HPDE6-E6E7 (cell line): ENCODE measurements at regions not wholly inside any gene's neighbourhood (a gene's known extent, or its start where the extent isn't known, plus 50 kb on each side); places are given as distances from the start of the nearest gene placed in this dataset.

Source experiments
- DNase-seq: peaks from one replicate; pipeline ENCODE4 v3.0.0; 2011; ENCODE audit warnings: missing footprints; ENCODE audit errors: extremely low spot score

- DNase-seq: no peak
These were observed 670.2 kb upstream of the MKI67 start for GRCh38 chr10:128796396-128796912.

- no peak for DNase-seq
These were observed 665.0 kb upstream of the MGMT start for GRCh38 chr10:128802062-128802461.

GRCh38 chr10:128803790-128804189 is 663.3 kb upstream of the MGMT start:
- DNase-seq: no peak

- no peak for DNase-seq
These were observed 662.6 kb upstream of the MGMT start for GRCh38 chr10:128804411-128804810.

- DNase-seq: no peak
These were observed 658.1 kb upstream of the MGMT start for GRCh38 chr10:128808921-128809440.

GRCh38 chr10:128811511-128811910 is 655.5 kb upstream of the MGMT start:
- DNase-seq: no peak

GRCh38 chr10:128812000-128812399 is 655.0 kb upstream of the MGMT start:
- DNase-seq: no peak

- no peak for DNase-seq
These were observed 653.5 kb upstream of the MGMT start for GRCh38 chr10:128813574-128813973.

- DNase-seq: no peak
These were observed 653.0 kb upstream of the MGMT start for GRCh38 chr10:128814024-128814423.

- DNase-seq: no peak
These were observed 652.3 kb upstream of the MGMT start for GRCh38 chr10:128814782-128815181.

- DNase-seq: no peak
These were observed 650.3 kb upstream of the MGMT start for GRCh38 chr10:128816726-128817125.

GRCh38 chr10:128817636-128818035 is 649.4 kb upstream of the MGMT start:
- DNase-seq: no peak

- no peak for DNase-seq
These were observed 646.4 kb upstream of the MGMT start for GRCh38 chr10:128820663-128821062.

GRCh38 chr10:128823201-128823600 is 643.8 kb upstream of the MGMT start:
- DNase-seq: no peak

- no peak for DNase-seq
These were observed 641.4 kb upstream of the MGMT start for GRCh38 chr10:128825626-128826025.

- no peak for DNase-seq
These were observed 633.4 kb upstream of the MGMT start for GRCh38 chr10:128833671-128834070.

GRCh38 chr10:128835361-128835760 is 631.7 kb upstream of the MGMT start:
- no peak for DNase-seq

- no peak for DNase-seq
These were observed 629.6 kb upstream of the MGMT start for GRCh38 chr10:128837478-128837877.

- no peak for DNase-seq
These were observed 627.9 kb upstream of the MGMT start for GRCh38 chr10:128839134-128839533.

GRCh38 chr10:128839701-128840100 is 627.3 kb upstream of the MGMT start:
- DNase-seq: no peak

GRCh38 chr10:128843972-128844371 is 623.1 kb upstream of the MGMT start:
- no peak for DNase-seq

GRCh38 chr10:128846927-128847326 is 620.1 kb upstream of the MGMT start:
- no peak for DNase-seq

- DNase-seq: no peak
These were observed 618.2 kb upstream of the MGMT start for GRCh38 chr10:128848810-128849209.

GRCh38 chr10:128850647-128851046 is 616.4 kb upstream of the MGMT start:
- DNase-seq: no peak
